PFSK-1 (cell line): ENCODE measurements at regions not wholly inside any gene's neighbourhood (a gene's known extent, or its start where the extent isn't known, plus 50 kb on each side); places are given as distances from the start of the nearest gene placed in this dataset.

Source experiments
- FOXP2 ChIP-seq: optimal IDR thresholded peaks from 2 replicates; pipeline ENCODE3; 2011; ENCODE audit warnings: borderline replicate concordance, control low read depth, inconsistent platforms; ENCODE audit not compliant: insufficient read depth; ENCODE audit errors: extremely low read length, extremely low read depth
- POLR2AphosphoS5 ChIP-seq: IDR thresholded peaks from 2 replicates; pipeline ENCODE4 v1.6.1; 2012; ENCODE audit warnings: low read depth, mild to moderate bottlenecking, control low read depth, low read length, moderate library complexity
- REST ChIP-seq, 2 experiments: IDR thresholded peaks; 2 replicates each; pipeline versions ENCODE4 v1.6.1 to v1.8.0; 2011 to 2012; ENCODE audit warnings: low read depth in 2 of 2, low read length in 2 of 2, control low read depth in 1 of 2, inconsistent platforms in 1 of 2, mild to moderate bottlenecking in 1 of 2, moderate library complexity in 1 of 2; ENCODE audit not compliant: insufficient read depth in 1 of 2
- SIN3A ChIP-seq: IDR thresholded peaks from 2 replicates; pipeline ENCODE4 v1.6.1; 2012; ENCODE audit warnings: mild to moderate bottlenecking, low read length, moderate library complexity, borderline replicate concordance; ENCODE audit not compliant: insufficient read depth
- TAF1 ChIP-seq: IDR thresholded peaks from 2 replicates; pipeline ENCODE4 v1.6.1; 2012; ENCODE audit warnings: low read length, control low read depth, borderline replicate concordance; ENCODE audit not compliant: insufficient read depth

- no peak for TF ChIP-seq POLR2AphosphoS5
- TF ChIP-seq REST (IDR thresholded peaks at IDR 0.05; ENCODE audit: insufficient read depth in 1 of 2, low read depth in 2 of 2, low read length in 2 of 2): no peak
- TF ChIP-seq TAF1: no peak
- no peak for TF ChIP-seq SIN3A
- TF ChIP-seq FOXP2: no peak
These were observed 176.3 kb upstream of the PARP11 start for GRCh38 chr12:4049298-4050080.
